IMR-90 (cell line): ENCODE measurements at regions not wholly inside any gene's neighbourhood (a gene's known extent, or its start where the extent isn't known, plus 50 kb on each side); places are given as distances from the start of the nearest gene placed in this dataset.

ENCODE experiments used
- ATAC-seq: fragments of 200-7000 bp; cut with Tn5 transposase; 2 replicates; pipeline ENCODE4 v1.9.1; 2020; ENCODE audit warnings: low read depth, mild to moderate bottlenecking, moderate library complexity
- BruUV-seq: library from RNA; stranded (reverse); fragments of 400-500 nt; replicated peaks from 2 replicates; lab custom pipeline; 2021; lab: Mats Ljungman, UMichigan
- CTCF ChIA-PET: fragments of 300-600 bp; formaldehyde crosslinking; extraction: SDS; loops from one replicate; lab custom pipeline; 2021; ENCODE audit warnings: antibody characterized with exemption; lab: Yijun Ruan, JAX
- POLR2A ChIA-PET: fragments of 300-600 bp; sonication (Branson Sonifier 250); formaldehyde crosslinking; loops from one replicate; lab custom pipeline; 2022; ENCODE audit warnings: antibody characterized with exemption; ENCODE audit not compliant: unreplicated experiment; lab: Charles Lee
- DNase-seq: peaks from one replicate; pipeline ENCODE4 v3.0.0; 2013
- H2AFZ ChIP-seq: replicated peaks from 2 replicates; pipeline ENCODE3; 2013; ENCODE audit warnings: low read length, mild to moderate bottlenecking; ENCODE audit not compliant: poor library complexity
- H2AK5ac ChIP-seq: 2 replicates; pipeline ENCODE4 v1.6.1; 2013; ENCODE audit warnings: low read depth, low read length, inconsistent platforms
- H2AK9ac ChIP-seq: replicated peaks from 2 replicates; pipeline ENCODE3; 2013; ENCODE audit warnings: mild to moderate bottlenecking, low read depth, low read length, moderate library complexity; ENCODE audit not compliant: poor library complexity
- H2BK120ac ChIP-seq: 2 replicates; pipeline ENCODE4 v1.6.1; 2013; ENCODE audit warnings: low read depth, low read length, inconsistent platforms
- H2BK15ac ChIP-seq: 3 replicates; pipeline ENCODE4 v1.6.1; 2013; ENCODE audit warnings: low read depth, low read length, inconsistent platforms
- H2BK20ac ChIP-seq: 2 replicates; pipeline ENCODE4 v1.6.1; 2013; ENCODE audit warnings: low read depth, mild to moderate bottlenecking, inconsistent platforms, low read length, moderate library complexity
- H2BK5ac ChIP-seq: 2 replicates; pipeline ENCODE4 v1.6.1; 2013; ENCODE audit warnings: mild to moderate bottlenecking, low read depth, low read length, inconsistent platforms; ENCODE audit not compliant: poor library complexity, severe bottlenecking
- H3K14ac ChIP-seq: replicated peaks from 2 replicates; pipeline ENCODE4 v1.6.1; 2013; ENCODE audit warnings: low read depth, low read length, inconsistent platforms
- H3K18ac ChIP-seq: 2 replicates; pipeline ENCODE4 v1.6.1; 2013; ENCODE audit warnings: low read depth, low read length, control low read depth
- H3K23ac ChIP-seq: 2 replicates; pipeline ENCODE4 v1.6.1; 2013; ENCODE audit warnings: low read depth, low read length, inconsistent platforms
- H3K27ac ChIP-seq: 2 replicates; pipeline ENCODE4 v1.5.1; 2013; ENCODE audit warnings: mild to moderate bottlenecking, control low read depth, low read length; ENCODE audit not compliant: insufficient read depth
- H3K27me3 ChIP-seq: 2 replicates; pipeline ENCODE4 v1.6.1; 2013; ENCODE audit warnings: low read length; ENCODE audit not compliant: control insufficient read depth, insufficient read depth
- H3K36me3 ChIP-seq: 2 replicates; pipeline ENCODE4 v1.6.1; 2013; ENCODE audit warnings: low read length, mixed read lengths; ENCODE audit not compliant: control insufficient read depth, insufficient read depth
- H3K4ac ChIP-seq: 2 replicates; pipeline ENCODE4 v1.6.1; 2013; ENCODE audit warnings: low read depth, low read length, inconsistent platforms
- H3K4me1 ChIP-seq: 2 replicates; pipeline ENCODE4 v1.6.1; 2013; ENCODE audit warnings: low read length, mixed read lengths; ENCODE audit not compliant: control insufficient read depth, insufficient read depth
- H3K4me2 ChIP-seq: 2 replicates; pipeline ENCODE4 v1.6.1; 2013; ENCODE audit warnings: low read depth, mild to moderate bottlenecking, control low read depth, low read length, moderate library complexity
- H3K4me3 ChIP-seq: 2 replicates; pipeline ENCODE4 v1.5.1; 2013; ENCODE audit warnings: low read depth, mild to moderate bottlenecking, control low read depth, low read length, moderate library complexity; ENCODE audit not compliant: insufficient read depth
- H3K56ac ChIP-seq: 2 replicates; pipeline ENCODE4 v1.6.1; 2013; ENCODE audit warnings: low read length, inconsistent platforms; ENCODE audit not compliant: insufficient read depth; ENCODE audit errors: extremely low read depth
- H3K79me1 ChIP-seq, 2 experiments: 2 replicates each; pipeline ENCODE4 v1.6.1; 2013; ENCODE audit warnings: low read length in 2 of 2, inconsistent platforms in 1 of 2, low read depth in 1 of 2
- H3K9ac ChIP-seq: 2 replicates; pipeline ENCODE4 v1.6.1; 2013; ENCODE audit warnings: low read depth, low read length, control low read depth
- H3K9me1 ChIP-seq: 2 replicates; pipeline ENCODE4 v1.6.1; 2013; ENCODE audit warnings: low read length, inconsistent platforms; ENCODE audit not compliant: insufficient read depth
- H3K9me3 ChIP-seq: 2 replicates; pipeline ENCODE4 v1.6.1; 2013; ENCODE audit warnings: low read length; ENCODE audit not compliant: control insufficient read depth, insufficient read depth
- H4K20me1 ChIP-seq: 2 replicates; pipeline ENCODE4 v1.6.1; 2013; ENCODE audit warnings: low read length, inconsistent platforms; ENCODE audit not compliant: insufficient read depth
- H4K5ac ChIP-seq: 2 replicates; pipeline ENCODE4 v1.6.1; 2013; ENCODE audit warnings: mild to moderate bottlenecking, low read depth, low read length, control low read depth
- H4K8ac ChIP-seq, 2 experiments: 2 replicates each; pipeline ENCODE4 v1.6.1; 2013; ENCODE audit warnings: low read depth in 2 of 2, low read length in 2 of 2, control low read depth in 1 of 2, inconsistent platforms in 1 of 2
- H4K91ac ChIP-seq: 2 replicates; pipeline ENCODE4 v1.6.1; 2013; ENCODE audit warnings: low read depth, low read length, inconsistent platforms; ENCODE audit not compliant: insufficient read depth
- BHLHE40 ChIP-seq: fragments of 150-350 bp; IDR thresholded peaks from 2 replicates; pipeline ENCODE4 v1.6.1; 2016; ENCODE audit warnings: mild to moderate bottlenecking, low read depth, low read length
- CEBPB ChIP-seq: IDR thresholded peaks from 2 replicates; pipeline ENCODE4 v1.6.1; 2012; ENCODE audit warnings: low read depth, low read length, improper control_type of control experiment
- CHD1 ChIP-seq: IDR thresholded peaks from 2 replicates; pipeline ENCODE4 v1.6.1; 2012; ENCODE audit warnings: low read depth, low read length, improper control_type of control experiment
- ELK1 ChIP-seq: fragments of 150-350 bp; IDR thresholded peaks from 2 replicates; pipeline ENCODE4 v1.6.1; 2016; ENCODE audit warnings: low read depth, mild to moderate bottlenecking, low read length, moderate library complexity, borderline replicate concordance
- FOS ChIP-seq: fragments of 150-350 bp; IDR thresholded peaks from 2 replicates; pipeline ENCODE4 v1.6.1; 2016; ENCODE audit warnings: low read depth, low read length
- MAFK ChIP-seq: IDR thresholded peaks from 2 replicates; pipeline ENCODE4 v1.6.1; 2012; ENCODE audit warnings: low read depth, low read length, improper control_type of control experiment
- MAZ ChIP-seq: IDR thresholded peaks from 2 replicates; pipeline ENCODE4 v1.6.1; 2012; ENCODE audit warnings: low read depth, mild to moderate bottlenecking, low read length, improper control_type of control experiment, moderate library complexity, borderline replicate concordance
- MXI1 ChIP-seq: IDR thresholded peaks from 2 replicates; pipeline ENCODE4 v1.6.1; 2012; ENCODE audit warnings: low read depth, mild to moderate bottlenecking, low read length, moderate library complexity, borderline replicate concordance
- NFE2L2 ChIP-seq: fragments of 150-350 bp; IDR thresholded peaks from 2 replicates; pipeline ENCODE4 v1.6.1; 2016; ENCODE audit warnings: low read depth, mild to moderate bottlenecking, low read length
- POLR2A ChIP-seq: IDR thresholded peaks from 2 replicates; pipeline ENCODE4 v1.6.1; 2012; ENCODE audit warnings: mild to moderate bottlenecking, low read depth, low read length
- RAD21 ChIP-seq: IDR thresholded peaks from 2 replicates; pipeline ENCODE4 v1.6.1; 2012; ENCODE audit warnings: low read length, improper control_type of control experiment
- RFX5 ChIP-seq: IDR thresholded peaks from 2 replicates; pipeline ENCODE4 v1.8.0; 2012; ENCODE audit warnings: low read depth, mild to moderate bottlenecking, low read length, moderate library complexity
- SMC3 ChIP-seq: fragments of 150-350 bp; IDR thresholded peaks from 2 replicates; pipeline ENCODE4 v1.6.1; 2016; ENCODE audit warnings: low read depth, mild to moderate bottlenecking, antibody characterized with exemption, low read length, moderate library complexity
- USF2 ChIP-seq: fragments of 150-350 bp; IDR thresholded peaks from 2 replicates; pipeline ENCODE4 v1.6.1; 2017; ENCODE audit warnings: mild to moderate bottlenecking, antibody characterized with exemption, low read length, low read depth
- WGBS, 2 experiments: methylation state at CpG; one replicate each; pipeline versions ENCODE4 v1.1.5 to v1.1.7; 2013; ENCODE audit warnings: missing lambda C conversion rate in 2 of 2; ENCODE audit not compliant: insufficient read length in 1 of 2; ENCODE audit errors: extremely low coverage in 2 of 2; 5-methylcytosine and 5-hydroxymethylcytosine counted together
- dilution Hi-C: fragments of 300-500 bp; cut with HindIII; formaldehyde crosslinking; loops from one replicate; pipeline ENCODE4 v1.14.3; 2018; ENCODE audit warnings: low sequenced_read_pairs; ENCODE audit not compliant: unreplicated experiment
- in situ Hi-C: fragments of 300-500 bp; cut with MboI; formaldehyde crosslinking; loops from 3 replicates; pipeline ENCODE4 v1.14.3; 2019; ENCODE audit warnings: low sequenced_read_pairs, inconsistent platforms, mixed read lengths
- intact Hi-C: fragments of 100-400 bp; cut with micrococcal nuclease; formaldehyde crosslinking; loops from 2 replicates; pipeline ENCODE4 v1.10.0; 2022
- TF ChIP-seq, protein P1 (sequence below): conservative IDR thresholded peaks from 2 replicates; pipeline ENCODE4 v1.5.1; 2012; ENCODE audit warnings: mild to moderate bottlenecking, low read depth, low read length, improper control_type of control experiment

DNA sequence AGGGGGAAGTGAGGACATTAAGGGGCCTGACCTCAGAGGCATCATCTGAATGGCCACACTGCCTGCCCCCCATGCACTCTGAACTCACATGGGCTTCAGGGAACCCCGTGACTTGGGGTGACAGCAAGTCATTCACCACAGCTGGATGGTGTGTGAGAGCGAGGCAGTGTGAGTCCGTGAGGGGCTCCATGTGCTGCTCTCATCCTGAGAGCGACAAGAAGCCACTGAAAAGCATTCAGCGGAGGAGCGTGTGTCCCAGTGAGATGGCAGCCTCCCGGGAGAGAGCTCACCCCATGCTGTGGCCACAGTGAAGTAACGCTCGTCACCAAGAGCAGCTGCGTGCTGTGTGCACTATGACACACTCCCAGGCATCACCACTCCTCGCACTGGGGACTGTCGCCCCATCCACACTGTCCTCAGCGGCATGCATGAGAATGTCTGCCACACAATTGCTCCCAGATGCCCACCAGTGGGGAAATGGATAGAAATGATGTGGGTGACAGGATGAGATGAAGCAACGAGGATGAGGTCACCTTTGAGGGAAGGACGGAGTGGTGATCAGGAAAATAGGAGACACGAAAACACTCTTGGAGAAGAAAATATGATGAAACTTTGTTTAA lies 213.0 kb upstream of the RAB6C start:
- H2AK9ac ChIP-seq, result no peak overlapping the region
- no peak overlapping the region for H3K14ac ChIP-seq
- H3K23ac ChIP-seq, result no peak overlapping the region
- no peak overlapping the region for H2BK15ac ChIP-seq
- intact Hi-C loops (no loop called here), in situ Hi-C loops (no loop called here), dilution Hi-C loops (no loop called here)
- H2AK5ac ChIP-seq, result no peak overlapping the region
- CTCF ChIA-PET, result no interaction called here
- H2AFZ ChIP-seq, result no peak overlapping the region
- no peaks in the 10 kb centered on the region for H3K9me1 ChIP-seq
- no peak overlapping the region for H2BK20ac ChIP-seq
- H3K56ac ChIP-seq, result no peak overlapping the region
- no peaks in the 10 kb centered on the region for H3K27me3 ChIP-seq
- WGBS, 2 experiments, result 38% methylated on average over 5 of the region's 16 CpGs; no CpG with 5 or more reads in 1 of the 2 experiments
- no peak for TF ChIP-seq RFX5
- no peak for TF ChIP-seq NFE2L2
- no peak for TF ChIP-seq MAZ
- TF ChIP-seq USF2, result no peak
- no peak for TF ChIP-seq FOS
- no peak for TF ChIP-seq CEBPB
- no peak for TF ChIP-seq CHD1
- TF ChIP-seq MXI1, result no peak
- no peak for TF ChIP-seq MAFK
- TF ChIP-seq BHLHE40, result no peak
- TF ChIP-seq ELK1, result no peak
- TF ChIP-seq RAD21, result no peak
- no peak for TF ChIP-seq SMC3
- TF ChIP-seq, protein P1, sequence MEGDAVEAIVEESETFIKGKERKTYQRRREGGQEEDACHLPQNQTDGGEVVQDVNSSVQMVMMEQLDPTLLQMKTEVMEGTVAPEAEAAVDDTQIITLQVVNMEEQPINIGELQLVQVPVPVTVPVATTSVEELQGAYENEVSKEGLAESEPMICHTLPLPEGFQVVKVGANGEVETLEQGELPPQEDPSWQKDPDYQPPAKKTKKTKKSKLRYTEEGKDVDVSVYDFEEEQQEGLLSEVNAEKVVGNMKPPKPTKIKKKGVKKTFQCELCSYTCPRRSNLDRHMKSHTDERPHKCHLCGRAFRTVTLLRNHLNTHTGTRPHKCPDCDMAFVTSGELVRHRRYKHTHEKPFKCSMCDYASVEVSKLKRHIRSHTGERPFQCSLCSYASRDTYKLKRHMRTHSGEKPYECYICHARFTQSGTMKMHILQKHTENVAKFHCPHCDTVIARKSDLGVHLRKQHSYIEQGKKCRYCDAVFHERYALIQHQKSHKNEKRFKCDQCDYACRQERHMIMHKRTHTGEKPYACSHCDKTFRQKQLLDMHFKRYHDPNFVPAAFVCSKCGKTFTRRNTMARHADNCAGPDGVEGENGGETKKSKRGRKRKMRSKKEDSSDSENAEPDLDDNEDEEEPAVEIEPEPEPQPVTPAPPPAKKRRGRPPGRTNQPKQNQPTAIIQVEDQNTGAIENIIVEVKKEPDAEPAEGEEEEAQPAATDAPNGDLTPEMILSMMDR, result no peak
- no peak for TF ChIP-seq POLR2A
- H3K4me1 ChIP-seq, result no peaks in the 10 kb centered on the region
- H3K4me3 ChIP-seq, result no peak overlapping the region
- H2BK5ac ChIP-seq, result no peak overlapping the region
- no TSS peak for BruUV-seq
- no peak overlapping the region for H4K91ac ChIP-seq
- no peak overlapping the region for H4K5ac ChIP-seq
- no peak overlapping the region for H3K4me2 ChIP-seq
- no peak for ATAC-seq
- H2BK120ac ChIP-seq, result no peak overlapping the region
- no peaks in the 10 kb centered on the region for H3K36me3 ChIP-seq
- no peak overlapping the region for H3K9ac ChIP-seq
- H3K4ac ChIP-seq, result no peak overlapping the region
- no peak for DNase-seq
- H4K8ac ChIP-seq, result no peak overlapping the region
- H3K79me1 ChIP-seq, result no peaks in the 10 kb centered on the region
- H3K18ac ChIP-seq, result no peak overlapping the region
- POLR2A ChIA-PET, result no interaction called here
- H3K27ac ChIP-seq, result no peak overlapping the region
- H4K20me1 ChIP-seq, result no peaks in the 10 kb centered on the region
- peaks cover 24% of the 10 kb centered on the region; the same call in 1 of the 2 replicates for H3K9me3 ChIP-seq
